CD4-positive, CD25-positive, alpha-beta regulatory T cell (primary cell): ENCODE measurements at regions not wholly inside any gene's neighbourhood (a gene's known extent, or its start where the extent isn't known, plus 50 kb on each side); places are given as distances from the start of the nearest gene placed in this dataset.

Experiments
- ATAC-seq, 2 donors: fragments of 150-1000 bp; cut with Tn5 transposase; one replicate each; pipeline ENCODE4 v1.10.0; 2021; ENCODE audit warnings: low read depth in 2 of 2, moderate number of reproducible peaks in 2 of 2, moderate library complexity in 1 of 2
- DNase-seq, 3 donors: peaks; one replicate each; pipeline versions ENCODE4 v3.0.0 to v3.0.0-alpha.2; 2012 to 2022; ENCODE audit warnings: mixed read lengths in 1 of 3
- H3K27ac ChIP-seq: one replicate; pipeline ENCODE4 v1.7.0; 2013; ENCODE audit warnings: mild to moderate bottlenecking, low read length; ENCODE audit not compliant: insufficient read depth, poor library complexity, severe bottlenecking
- H3K27me3 ChIP-seq: one replicate; pipeline ENCODE4 v1.7.0; 2013; ENCODE audit warnings: low read length; ENCODE audit not compliant: control insufficient read depth, insufficient read depth
- H3K36me3 ChIP-seq: one replicate; pipeline ENCODE4 v1.7.0; 2013; ENCODE audit warnings: mild to moderate bottlenecking, low read length, moderate library complexity; ENCODE audit not compliant: control insufficient read depth, insufficient read depth
- H3K4me1 ChIP-seq: 2 replicates; pipeline ENCODE4 v1.7.0; 2013; ENCODE audit warnings: mild to moderate bottlenecking, low read length; ENCODE audit not compliant: insufficient read depth, control insufficient read depth, poor library complexity, severe bottlenecking
- H3K4me3 ChIP-seq: one replicate; pipeline ENCODE4 v1.7.0; 2013; ENCODE audit warnings: low read depth, mild to moderate bottlenecking, low read length, moderate library complexity
- H3K9me3 ChIP-seq, 2 experiments: 1 replicate in 1 of 2; 2 replicates in 1 of 2; pipeline ENCODE4 v1.7.0; 2013; ENCODE audit warnings: low read length in 2 of 2, mild to moderate bottlenecking in 1 of 2, moderate library complexity in 1 of 2; ENCODE audit not compliant: control insufficient read depth in 2 of 2
- H3K27ac Mint-ChIP-seq, 3 donors: one replicate each; pipeline ENCODE4 v1.8.0; 2020 to 2022; ENCODE audit warnings: mild to moderate bottlenecking in 3 of 3, mixed read lengths in 3 of 3, moderate library complexity in 2 of 3
- H3K27me3 Mint-ChIP-seq: one replicate; pipeline ENCODE4 v1.8.0; 2022; ENCODE audit warnings: mild to moderate bottlenecking, mixed read lengths
- H3K36me3 Mint-ChIP-seq: one replicate; pipeline ENCODE4 v1.8.0; 2020; ENCODE audit warnings: mixed read lengths
- H3K4me1 Mint-ChIP-seq, 4 donors: one replicate each; pipeline ENCODE4 v1.8.0; 2020 to 2022; ENCODE audit warnings: mixed read lengths in 4 of 4, mild to moderate bottlenecking in 1 of 4
- H3K4me3 Mint-ChIP-seq, 4 donors: one replicate each; pipeline ENCODE4 v1.8.0; 2020 to 2022; ENCODE audit warnings: mild to moderate bottlenecking in 4 of 4, mixed read lengths in 4 of 4, moderate library complexity in 3 of 4
- H3K9me3 Mint-ChIP-seq, 7 donors: one replicate each; pipeline ENCODE4 v1.8.0; 2020 to 2022; ENCODE audit warnings: mixed read lengths in 7 of 7, mild to moderate bottlenecking in 3 of 7, moderate library complexity in 2 of 7

DNA sequence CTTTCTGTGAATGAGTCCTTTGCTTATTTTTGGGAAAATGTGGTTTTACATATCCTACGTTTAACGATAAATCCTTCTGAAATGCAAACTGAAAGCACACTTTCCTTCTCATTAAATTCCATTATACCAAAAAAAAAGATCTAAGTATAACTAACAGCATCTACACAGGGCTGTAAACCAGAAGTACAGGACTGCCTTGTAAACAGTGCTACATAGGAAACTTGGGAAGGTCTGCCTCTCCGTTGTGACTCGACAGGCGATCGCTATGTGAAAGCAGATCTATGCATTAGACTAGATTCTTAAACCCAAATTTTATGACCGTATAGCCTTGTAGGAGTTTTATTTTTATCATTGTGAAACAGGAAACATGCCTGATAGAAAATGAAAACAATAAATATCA lies 690.5 kb downstream of the ARHGAP15 start:
- Histone ChIP-seq H3K4me1 (no peaks in the 10 kb centered on the region), H3K27me3 (no peaks in the 10 kb centered on the region), H3K4me3 (no peak overlapping the region), H3K9me3 (no peaks in the 10 kb centered on the region), H3K27ac (no peak overlapping the region), H3K36me3 (no peaks in the 10 kb centered on the region)
- Mint-ChIP-seq H3K4me3 (no peak overlapping the region), H3K9me3 (no peaks in the 10 kb centered on the region), H3K27ac (no peak overlapping the region), H3K36me3 (no peaks in the 10 kb centered on the region), H3K27me3 (peaks cover 12% of the 10 kb centered on the region), H3K4me1 (peaks cover 0 to 4% (median 1%) of the 10 kb centered on the region in 4 donors)
- ATAC-seq (no peak), DNase-seq (no peak)

DNA sequence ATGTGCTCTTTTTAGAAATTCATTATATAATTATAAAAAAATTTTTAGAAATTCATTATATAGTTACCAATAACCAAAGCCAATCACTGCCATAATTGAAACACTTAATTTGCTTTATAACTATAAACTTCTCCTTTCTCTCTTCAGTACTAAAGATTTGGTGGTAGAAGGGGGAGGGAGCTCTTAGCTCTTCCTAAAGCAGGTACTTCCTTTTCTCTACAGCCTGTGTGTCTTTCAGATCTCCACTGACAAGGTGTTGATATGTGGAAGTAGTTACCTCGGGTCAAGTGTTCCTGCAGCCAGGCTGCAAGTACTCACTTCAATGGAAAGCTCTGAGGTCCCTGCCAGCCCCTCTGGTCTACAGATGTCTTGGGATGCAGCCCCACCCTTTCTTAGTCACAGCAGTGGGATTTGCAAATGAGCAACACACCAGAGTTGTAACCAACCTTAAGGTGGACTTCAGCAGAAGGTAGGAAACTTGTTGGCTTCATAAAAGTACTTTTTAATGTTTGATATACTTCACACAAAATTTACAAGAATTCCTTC lies 690.0 kb downstream of the ARHGAP15 start:
- Mint-ChIP-seq H3K4me3 (no peak overlapping the region), H3K9me3 (no peaks in the 10 kb centered on the region), H3K4me1 (peaks cover 0 to 4% (median 1%) of the 10 kb centered on the region in 4 donors), H3K27me3 (peaks cover 12% of the 10 kb centered on the region), H3K36me3 (no peaks in the 10 kb centered on the region), H3K27ac (no peak overlapping the region)
- H3K4me3 ChIP-seq: no peak overlapping the region
- H3K4me1 ChIP-seq: no peaks in the 10 kb centered on the region
- ATAC-seq (no peak), DNase-seq (no peak)
- no peaks in the 10 kb centered on the region for H3K9me3 ChIP-seq
- no peaks in the 10 kb centered on the region for H3K36me3 ChIP-seq
- no peaks in the 10 kb centered on the region for H3K27me3 ChIP-seq
- no peak overlapping the region for H3K27ac ChIP-seq
